ENCODE measurements at regions not wholly inside any gene's neighbourhood (a gene's known extent, or its start where the extent isn't known, plus 50 kb on each side); places are given as distances from the start of the nearest gene placed in this dataset.

DNA sequence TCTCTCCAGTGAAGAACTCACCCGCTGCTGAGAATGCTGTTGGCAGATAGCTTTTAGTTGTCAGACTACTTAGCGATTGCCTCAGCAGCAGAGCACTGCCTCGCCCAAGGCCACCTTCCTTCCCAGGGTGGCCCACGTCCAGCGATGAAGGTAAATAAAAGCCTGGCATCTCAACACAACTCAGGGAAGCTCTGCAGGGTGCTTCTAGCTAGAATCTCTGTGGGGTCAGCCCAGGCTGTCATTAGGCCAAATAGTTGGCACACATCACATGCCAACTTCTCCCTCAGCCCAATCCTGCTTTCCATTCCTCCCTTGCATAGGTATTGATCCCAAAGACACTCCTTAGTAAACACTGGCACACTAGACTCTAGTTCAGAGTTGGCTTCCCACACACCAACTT, 368.1 kb upstream of the TMTC1 start:
- no peak for DNase-seq (ENCODE audit: low read depth)

- DNase-seq (ENCODE audit: low read depth), result no peak
Observed at GRCh38 chr12:30146561-30146960, 362.8 kb upstream of the TMTC1 start.

DNA sequence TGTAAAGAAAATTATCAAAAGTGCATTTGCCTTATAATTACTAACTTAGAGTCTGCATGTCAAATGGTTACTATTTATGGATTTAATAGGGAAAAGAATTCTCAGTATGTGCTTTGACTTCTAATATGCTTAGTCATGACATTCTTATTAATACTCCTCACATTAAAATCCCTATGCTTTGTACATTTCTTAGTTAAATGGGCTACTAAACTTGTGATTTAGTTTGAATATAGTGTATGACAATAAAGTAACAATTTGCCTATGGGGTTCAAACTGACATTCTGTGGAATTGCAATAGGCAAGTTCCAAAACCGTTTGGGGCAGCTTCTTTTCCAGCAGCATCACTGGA, 361.9 kb upstream of the TMTC1 start:
- DNase-seq (ENCODE audit: low read depth), result no peak

DNA sequence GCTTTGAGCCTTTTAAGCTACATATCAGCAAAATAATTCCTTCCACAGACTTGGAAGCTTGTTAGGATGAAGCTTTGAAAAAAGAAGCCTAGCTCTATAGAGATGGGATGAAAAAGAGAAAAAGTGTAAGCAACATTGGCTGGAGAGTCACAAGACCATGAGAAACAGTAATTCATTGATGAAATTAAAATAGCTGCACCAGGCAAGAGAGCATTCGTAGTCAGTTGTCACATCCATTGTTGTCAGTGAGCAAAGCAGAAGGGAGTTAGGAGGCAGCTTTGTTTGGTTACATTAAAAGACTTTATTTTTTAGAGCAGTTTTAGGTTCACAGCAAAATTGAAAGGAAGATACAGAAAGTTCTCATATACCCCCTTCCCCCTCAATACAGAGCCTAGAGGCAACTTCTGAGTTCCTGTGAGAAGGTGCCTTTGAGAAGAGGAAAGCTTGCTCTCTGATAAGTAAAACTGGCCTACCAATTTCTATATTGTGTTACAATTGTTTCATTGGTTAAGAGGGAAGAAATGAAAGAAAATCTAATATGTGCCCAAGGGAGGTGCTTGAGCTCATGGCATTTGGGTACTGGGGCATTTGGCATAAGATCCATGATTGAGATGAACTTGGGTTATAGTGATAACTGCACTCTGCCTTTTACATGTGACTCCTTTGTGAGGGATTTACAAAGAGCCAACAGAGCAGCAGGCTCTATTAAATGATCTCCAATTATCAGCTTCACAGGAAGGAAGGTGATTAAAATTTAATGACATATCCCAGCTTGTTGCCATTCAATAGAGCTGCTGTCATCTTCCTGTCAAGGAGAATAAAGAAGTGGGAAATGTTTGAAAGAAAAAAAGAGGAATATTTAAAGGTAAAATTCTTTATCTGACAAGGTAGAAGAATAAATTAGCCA, 361.3 kb upstream of the TMTC1 start:
- DNase-seq (ENCODE audit: low read depth), result no peak

GRCh38 chr12:30142301-30142700, 358.6 kb upstream of the TMTC1 start:
- no peak for DNase-seq (ENCODE audit: low read depth)

DNA sequence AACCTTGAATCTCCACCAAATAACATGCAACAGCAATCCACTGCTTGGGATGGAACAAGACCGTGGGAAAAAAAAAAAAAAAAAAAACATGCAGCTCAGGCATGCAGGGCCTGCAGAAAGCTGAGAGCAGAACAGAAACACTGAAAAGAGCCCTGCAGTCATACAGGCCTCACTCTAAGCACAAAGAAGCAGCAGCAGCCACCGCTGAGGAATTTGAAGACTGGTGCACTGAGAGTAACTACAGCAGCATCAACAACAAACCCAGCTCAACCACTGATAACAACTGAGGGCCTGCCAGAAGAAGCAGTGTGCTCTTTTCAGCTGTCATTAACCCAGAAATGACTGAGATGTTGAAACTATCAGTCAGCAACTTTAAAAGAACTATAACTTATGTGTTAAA, 354.7 kb upstream of the TMTC1 start:
- no peak for DNase-seq (ENCODE audit: low read depth)

DNA sequence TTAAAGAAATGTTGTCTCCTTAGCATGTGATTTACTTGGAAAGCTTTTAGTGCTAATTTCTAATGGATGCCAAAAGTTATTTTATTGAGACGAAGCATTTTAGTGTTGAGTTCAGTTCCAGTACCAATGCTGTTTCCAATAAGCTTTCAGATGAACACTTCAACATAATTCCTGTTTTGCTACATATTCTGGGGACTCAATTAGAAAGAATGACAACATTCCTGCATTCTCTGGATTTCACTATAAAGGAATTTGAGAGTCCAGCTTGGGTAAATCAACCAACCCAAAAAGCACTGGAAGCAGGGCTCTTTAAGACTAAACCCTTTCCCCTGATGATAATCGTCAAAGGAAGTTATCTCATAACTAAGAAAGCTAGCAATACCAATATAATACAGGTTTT, 353.0 kb upstream of the TMTC1 start:
- no peak for DNase-seq (ENCODE audit: low read depth)

GRCh38 chr12:30135776-30136175, 352.0 kb upstream of the TMTC1 start:
- no peak for DNase-seq (ENCODE audit: low read depth)

DNA sequence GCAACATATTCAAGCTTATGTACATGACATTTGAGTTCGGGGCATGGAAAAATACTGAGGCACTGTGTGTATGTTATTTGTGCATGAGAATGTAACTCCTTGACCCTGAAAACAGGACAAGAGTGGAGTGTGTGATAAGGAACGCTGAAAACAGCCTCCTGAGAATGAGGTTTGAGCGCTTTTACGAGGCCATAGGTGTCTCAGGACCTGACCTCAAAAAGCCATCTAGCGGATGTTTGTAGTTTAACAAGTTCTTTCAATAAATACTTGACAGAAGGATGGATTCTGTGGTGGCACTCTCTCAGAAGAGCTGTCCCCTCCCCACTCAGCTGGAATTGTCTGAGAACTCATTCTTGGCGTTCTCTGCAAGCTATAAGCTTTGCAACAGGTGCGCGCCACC, 350.5 kb upstream of the TMTC1 start:
- no peak for DNase-seq (ENCODE audit: low read depth)

- no peak for DNase-seq (ENCODE audit: low read depth)
Observed at GRCh38 chr12:30126944-30127343, 343.2 kb upstream of the TMTC1 start.

GRCh38 chr12:30120522-30120921, 336.8 kb upstream of the TMTC1 start:
- DNase-seq (ENCODE audit: low read depth), result no peak

DNA sequence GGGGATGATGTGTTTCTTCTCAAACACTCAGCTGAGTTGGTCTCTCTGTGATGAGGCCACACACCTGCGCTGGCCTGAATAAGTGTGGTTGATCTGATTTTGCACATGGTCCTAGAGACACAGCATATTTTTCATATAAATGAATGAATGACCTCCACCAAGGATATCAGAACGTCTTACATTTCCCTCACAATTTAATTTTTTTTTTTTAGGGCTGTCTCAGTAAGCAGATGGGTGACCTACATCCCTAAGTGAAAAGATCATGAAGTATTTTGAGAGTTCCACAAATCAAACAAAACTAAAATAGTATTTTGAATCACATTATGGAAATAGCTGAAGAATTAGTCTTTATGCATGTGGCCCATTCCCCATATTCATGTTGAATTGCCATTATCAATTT, 333.7 kb upstream of the TMTC1 start:
- DNase-seq (ENCODE audit: low read depth), result no peak

GRCh38 chr12:30111719-30112118, 328.0 kb upstream of the TMTC1 start:
- DNase-seq (ENCODE audit: low read depth), result no peak

DNA sequence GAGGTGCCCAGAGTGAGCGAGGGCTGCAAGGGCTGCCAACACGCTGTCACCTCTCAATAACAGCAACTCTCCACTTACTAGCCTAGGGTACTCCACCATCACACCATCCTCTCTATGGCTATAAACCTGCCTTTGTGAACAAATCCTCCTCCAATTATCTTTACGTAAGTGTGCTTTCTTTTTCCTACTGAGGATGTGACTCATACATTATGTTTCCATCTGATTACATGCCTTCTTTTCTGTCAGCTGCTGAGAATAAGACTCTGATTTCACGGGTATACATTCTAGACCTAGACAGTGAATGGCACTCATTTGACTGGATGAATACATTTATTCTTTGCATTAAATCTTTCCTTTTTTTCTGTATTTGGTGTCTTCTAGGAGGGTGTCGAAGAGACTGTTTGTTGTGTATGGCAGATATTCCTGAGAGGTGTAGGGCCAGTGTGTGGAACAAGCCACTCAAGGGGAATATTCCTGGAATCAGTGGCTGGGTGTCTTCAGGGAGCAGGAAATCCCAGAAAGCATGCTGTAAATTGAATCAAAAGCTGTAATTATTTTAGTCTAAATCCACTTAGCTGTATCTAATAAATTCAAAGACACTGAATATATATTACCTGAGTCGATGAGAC, 327.3 kb upstream of the TMTC1 start:
- DNase-seq (ENCODE audit: low read depth), result no peak

GRCh38 chr12:30110498-30110897, 326.8 kb upstream of the TMTC1 start:
- no peak for DNase-seq (ENCODE audit: low read depth)

GRCh38 chr12:30108666-30109065, 324.9 kb upstream of the TMTC1 start:
- DNase-seq (ENCODE audit: low read depth), result no peak

GRCh38 chr12:30106204-30106965, 322.6 kb upstream of the TMTC1 start:
- no peak for DNase-seq (ENCODE audit: low read depth)

GRCh38 chr12:30105505-30105904, 321.8 kb upstream of the TMTC1 start:
- DNase-seq (ENCODE audit: low read depth), result no peak

- DNase-seq (ENCODE audit: low read depth), result no peak
Observed at GRCh38 chr12:30104971-30105370, 321.2 kb upstream of the TMTC1 start.

- no peak for DNase-seq (ENCODE audit: low read depth)
Observed at GRCh38 chr12:30100741-30101140, 317.0 kb upstream of the TMTC1 start.

- DNase-seq (ENCODE audit: low read depth), result no peak
Observed at GRCh38 chr12:30098677-30099076, 314.9 kb upstream of the TMTC1 start.

GRCh38 chr12:30095511-30095910, 311.8 kb upstream of the TMTC1 start:
- no peak for DNase-seq (ENCODE audit: low read depth)
